H1 (cell line): ENCODE measurements at regions not wholly inside any gene's neighbourhood (a gene's known extent, or its start where the extent isn't known, plus 50 kb on each side); places are given as distances from the start of the nearest gene placed in this dataset.

Experiments
- CTCF ChIA-PET: fragments of 300-600 bp; sonication (Branson Sonifier 250); formaldehyde crosslinking; loops from one replicate; lab custom pipeline; 2021; ENCODE audit not compliant: partially characterized antibody; lab: Charles Lee
- POLR2A ChIA-PET: fragments of 300-600 bp; sonication (Branson Sonifier 250); formaldehyde crosslinking; loops from one replicate; lab custom pipeline; 2021; ENCODE audit warnings: inconsistent platforms; ENCODE audit not compliant: partially characterized antibody; lab: Charles Lee
- DNase-seq, 2 experiments: peaks; one replicate each; pipeline versions ENCODE4 v3.0.0 to v3.0.0-alpha.2; 2010 to 2022; ENCODE audit warnings: low spot score in 2 of 2, low read depth in 1 of 2, mixed read lengths in 1 of 2
- FAIRE-seq: peaks from 2 replicates; lab custom pipeline; 2011; peaks lifted over from hg19 to GRCh38; lab: Jason Lieb, UNC
- H2AFZ ChIP-seq: 2 replicates; pipeline ENCODE4 v1.8.1; 2012; ENCODE audit warnings: low read length, inconsistent platforms
- H2AK5ac ChIP-seq: 2 replicates; pipeline ENCODE4 v1.6.1; 2013; ENCODE audit warnings: low read depth, low read length
- H2BK120ac ChIP-seq: replicated peaks from 2 replicates; pipeline ENCODE3; 2013; ENCODE audit warnings: low read depth, low read length, inconsistent platforms
- H2BK12ac ChIP-seq: 2 replicates; pipeline ENCODE4 v1.6.1; 2013; ENCODE audit warnings: low read depth, low read length
- H2BK15ac ChIP-seq: 2 replicates; pipeline ENCODE4 v1.6.1; 2013; ENCODE audit warnings: low read length
- H2BK20ac ChIP-seq: 2 replicates; pipeline ENCODE4 v1.6.1; 2013; ENCODE audit warnings: low read length
- H2BK5ac ChIP-seq: 2 replicates; pipeline ENCODE4 v1.6.1; 2013; ENCODE audit warnings: low read depth, low read length
- H3K14ac ChIP-seq: 2 replicates; pipeline ENCODE4 v1.6.1; 2013; ENCODE audit warnings: inconsistent platforms; ENCODE audit not compliant: insufficient read length
- H3K18ac ChIP-seq: 2 replicates; pipeline ENCODE4 v1.6.1; 2013; ENCODE audit warnings: low read length; ENCODE audit errors: extremely low read depth
- H3K23ac ChIP-seq: 2 replicates; pipeline ENCODE4 v1.6.1; 2013; ENCODE audit warnings: inconsistent platforms; ENCODE audit not compliant: insufficient read length
- H3K23me2 ChIP-seq: 2 replicates; pipeline ENCODE4 v1.6.1; 2013; ENCODE audit warnings: low read depth, low read length
- H3K27ac ChIP-seq: 2 replicates; pipeline ENCODE4 v1.6.1; 2011; ENCODE audit warnings: low read depth, low read length, inconsistent platforms
- H3K27me3 ChIP-seq, 4 experiments: replicated peaks in 1 of 4; 1 replicate in 1 of 4; 2 replicates in 3 of 4; pipeline versions ENCODE4 v1.6.1 to v1.8.1; 2011 to 2013; ENCODE audit warnings: low read length in 3 of 4, mild to moderate bottlenecking in 3 of 4, inconsistent platforms in 2 of 4, mixed read lengths in 2 of 4, moderate library complexity in 1 of 4; ENCODE audit not compliant: control insufficient read depth in 3 of 4, insufficient read depth in 3 of 4; ENCODE audit errors: extremely low read depth in 1 of 4
- H3K36me3 ChIP-seq, 4 experiments: 2 replicates each; pipeline versions ENCODE4 v1.6.1 to v1.8.1; 2011 to 2013; ENCODE audit warnings: mild to moderate bottlenecking in 4 of 4, low read length in 3 of 4, moderate library complexity in 2 of 4, control low read depth in 1 of 4, inconsistent platforms in 1 of 4; ENCODE audit not compliant: insufficient read depth in 4 of 4, control insufficient read depth in 2 of 4
- H3K4ac ChIP-seq: replicated peaks from 2 replicates; pipeline ENCODE3; 2013; ENCODE audit warnings: low read length, low read depth, mixed read lengths, inconsistent platforms; ENCODE audit not compliant: insufficient read length
- H3K4me1 ChIP-seq, 4 experiments: replicated peaks in 1 of 4; 1 replicate in 1 of 4; 2 replicates in 3 of 4; pipeline versions ENCODE4 v1.6.1 to v1.8.1; 2011 to 2013; ENCODE audit warnings: low read length in 3 of 4, inconsistent platforms in 2 of 4, mixed read lengths in 1 of 4; ENCODE audit not compliant: insufficient read depth in 4 of 4, control insufficient read depth in 3 of 4
- H3K4me2 ChIP-seq, 2 experiments: 2 replicates each; pipeline versions ENCODE4 v1.6.1 to v1.8.1; 2011 to 2013; ENCODE audit warnings: low read depth in 2 of 2, low read length in 2 of 2, control low read depth in 1 of 2, inconsistent platforms in 1 of 2, mild to moderate bottlenecking in 1 of 2; ENCODE audit not compliant: insufficient read depth in 1 of 2
- H3K4me3 ChIP-seq, 4 experiments: fragments of 200-600, 300-600 bp in 1 of 4; sonication (generic), shearing (Covaris generic), sonication (Bioruptor Twin) in 1 of 4; 2 replicates each; pipeline versions ENCODE4 v1.5.1 to v1.8.1; 2011 to 2016; ENCODE audit warnings: low read length in 4 of 4, low read depth in 3 of 4, control low read depth in 2 of 4, inconsistent platforms in 2 of 4, mild to moderate bottlenecking in 2 of 4, mixed read lengths in 1 of 4, moderate library complexity in 1 of 4; ENCODE audit not compliant: insufficient read depth in 2 of 4; ENCODE audit errors: extremely low read depth in 1 of 4
- H3K56ac ChIP-seq: replicated peaks from 2 replicates; pipeline ENCODE3; 2013; ENCODE audit warnings: low read depth, mild to moderate bottlenecking, mixed read lengths, low read length, inconsistent platforms; ENCODE audit not compliant: insufficient read length
- H3K79me1 ChIP-seq: 2 replicates; pipeline ENCODE4 v1.6.1; 2013; ENCODE audit warnings: low read depth, low read length, control low read depth
- H3K79me2 ChIP-seq, 2 experiments: 2 replicates each; pipeline versions ENCODE4 v1.6.1 to v1.8.1; 2012 to 2013; ENCODE audit warnings: low read length in 2 of 2, mild to moderate bottlenecking in 2 of 2, inconsistent platforms in 1 of 2; ENCODE audit not compliant: insufficient read depth in 2 of 2, control insufficient read depth in 1 of 2
- H3K9ac ChIP-seq, 4 experiments: replicated peaks in 1 of 4; 1 replicate in 1 of 4; 2 replicates in 3 of 4; pipeline versions ENCODE4 v1.6.1 to v1.8.1; 2011 to 2013; ENCODE audit warnings: low read depth in 3 of 4, low read length in 3 of 4, control low read depth in 2 of 4, mild to moderate bottlenecking in 2 of 4, moderate library complexity in 2 of 4, inconsistent platforms in 1 of 4; ENCODE audit errors: extremely low read depth in 1 of 4
- H3K9me3 ChIP-seq, 2 experiments: 2 replicates each; pipeline versions ENCODE4 v1.6.1 to v1.8.1; 2012 to 2013; ENCODE audit warnings: mild to moderate bottlenecking in 2 of 2, moderate library complexity in 2 of 2, control low read depth in 1 of 2, inconsistent platforms in 1 of 2, low read depth in 1 of 2, low read length in 1 of 2, mixed read lengths in 1 of 2; ENCODE audit not compliant: insufficient read depth in 2 of 2
- H4K20me1 ChIP-seq, 2 experiments: replicated peaks in 1 of 2; 2 replicates each; pipeline versions ENCODE3 to v1.8.1; 2011 to 2013; ENCODE audit warnings: inconsistent platforms in 2 of 2, low read length in 2 of 2, mild to moderate bottlenecking in 1 of 2; ENCODE audit not compliant: insufficient read depth in 2 of 2, control insufficient read depth in 1 of 2
- H4K5ac ChIP-seq: 2 replicates; pipeline ENCODE4 v1.6.1; 2013; ENCODE audit warnings: low read length, low read depth, mixed read lengths, inconsistent platforms; ENCODE audit not compliant: insufficient read length
- H4K8ac ChIP-seq: 2 replicates; pipeline ENCODE4 v1.8.0; 2013; ENCODE audit warnings: mild to moderate bottlenecking, moderate library complexity, low read length, inconsistent platforms; ENCODE audit not compliant: insufficient read depth; ENCODE audit errors: extremely low read depth
- H4K91ac ChIP-seq: replicated peaks from 2 replicates; pipeline ENCODE3; 2013; ENCODE audit warnings: low read length, mixed read lengths, inconsistent platforms; ENCODE audit not compliant: insufficient read length
- ATF2 ChIP-seq: IDR thresholded peaks from 2 replicates; pipeline ENCODE4 v1.6.1; 2012; ENCODE audit warnings: low read length, inconsistent platforms
- ATF3 ChIP-seq: IDR thresholded peaks from 2 replicates; pipeline ENCODE4 v1.6.1; 2011; ENCODE audit warnings: low read depth, mild to moderate bottlenecking, low read length; ENCODE audit not compliant: insufficient read depth
- BACH1 ChIP-seq: IDR thresholded peaks from 2 replicates; pipeline ENCODE4 v1.6.1; 2012; ENCODE audit warnings: low read length, improper control_type of control experiment
- BCL11A ChIP-seq, 2 experiments: IDR thresholded peaks; one replicate each; pipeline ENCODE4 v1.6.1; 2011; ENCODE audit warnings: low read depth in 2 of 2, low read length in 2 of 2, mild to moderate bottlenecking in 2 of 2
- CHD1 ChIP-seq: IDR thresholded peaks from 2 replicates; pipeline ENCODE4 v1.6.1; 2012; ENCODE audit warnings: low read depth, low read length, improper control_type of control experiment
- CREB1 ChIP-seq: IDR thresholded peaks from 2 replicates; pipeline ENCODE4 v1.6.1; 2012; ENCODE audit warnings: inconsistent platforms
- CTBP2 ChIP-seq: IDR thresholded peaks from 2 replicates; pipeline ENCODE4 v1.7.0; 2011; ENCODE audit warnings: borderline replicate concordance, mild to moderate bottlenecking, moderate library complexity, mixed read lengths, low read length; ENCODE audit not compliant: insufficient read depth, insufficient read length
- FOSL1 ChIP-seq: IDR thresholded peaks from 2 replicates; pipeline ENCODE4 v1.6.1; 2011; ENCODE audit warnings: mild to moderate bottlenecking, low read depth, low read length, moderate library complexity; ENCODE audit not compliant: insufficient read depth
- RBBP5 ChIP-seq: IDR thresholded peaks from 2 replicates; pipeline ENCODE4 v1.7.1; 2012; ENCODE audit warnings: low read depth, mild to moderate bottlenecking, inconsistent platforms, low read length, moderate library complexity, borderline replicate concordance
- RFX5 ChIP-seq: IDR thresholded peaks from 2 replicates; pipeline ENCODE4 v1.6.1; 2011; ENCODE audit warnings: low read depth, low read length, improper control_type of control experiment, borderline replicate concordance
- RNF2 ChIP-seq: fragments of 200-900, 300-1000 bp; sonication (generic); IDR thresholded peaks from 2 replicates; pipeline ENCODE4 v1.7.1; 2016; ENCODE audit warnings: borderline replicate concordance, low read depth, mild to moderate bottlenecking, antibody characterized with exemption, low read length; ENCODE audit not compliant: poor library complexity, severe bottlenecking; ENCODE audit errors: missing control alignments
- WGBS, 2 experiments: shearing (Covaris generic) in 1 of 2; methylation state at CpG; one replicate each; pipeline versions ENCODE4 v1.1.6 to v1.1.7; 2013 to 2015; ENCODE audit warnings: low lambda C conversion rate in 2 of 2, mixed read lengths in 2 of 2, inconsistent platforms in 1 of 2, low coverage in 1 of 2, missing lambda C conversion rate in 1 of 2; ENCODE audit not compliant: insufficient replicate concordance in 2 of 2, insufficient coverage in 1 of 2, insufficient read length in 1 of 2; ENCODE audit errors: extremely low coverage in 1 of 2, missing lambda C conversion rate in 1 of 2; 5-methylcytosine and 5-hydroxymethylcytosine counted together

- CTCF ChIA-PET = interaction anchor here (0.9 to 1.3 kb wide), 4 partner anchors 9 to 645 kb away, joined by 3 to 5 read pairs (median 4); no protein-coding TSS in a partner anchor
- Histone ChIP-seq H3K79me1 (no peaks in the 10 kb centered on the region), H3K36me3 (no peaks in the 10 kb centered on the region), H3K23ac (no peak overlapping the region), H3K4me2 (no peak overlapping the region), H2BK15ac (no peak overlapping the region), H4K20me1 (no peaks in the 10 kb centered on the region), H3K4me3 (no peak overlapping the region), H4K91ac (no peak overlapping the region), H3K27ac (no peak overlapping the region), H3K27me3 (no peaks in the 10 kb centered on the region), H3K4me1 (no peaks in the 10 kb centered on the region), H2BK5ac (no peak overlapping the region), H3K9ac (no peak overlapping the region), H3K9me3 (no peaks in the 10 kb centered on the region), H3K14ac (no peak overlapping the region), H3K18ac (no peak overlapping the region), H4K5ac (no peak overlapping the region), H4K8ac (no peak overlapping the region), H2AFZ (no peak overlapping the region), H3K56ac (no peak overlapping the region), H2AK5ac (no peak overlapping the region), H3K79me2 (no peaks in the 10 kb centered on the region), H2BK12ac (no peak overlapping the region), H3K4ac (no peak overlapping the region), H2BK20ac (no peak overlapping the region), H3K23me2 (no peaks in the 10 kb centered on the region), H2BK120ac (no peak overlapping the region)
- 71% methylated on average over 5 of the region's 5 CpGs; no CpG with 5 or more reads in 1 of the 2 experiments for WGBS, 2 experiments
- POLR2A ChIA-PET = interaction anchor here (0.6 kb wide), 1 partner anchor 92 kb away, joined by 3 read pairs; no protein-coding TSS in a partner anchor
- no peak for DNase-seq
- FAIRE-seq = no peak
- TF ChIP-seq ATF3 (no peak), BCL11A (IDR thresholded peaks at IDR 0.05; ENCODE audit: low read depth in 2 of 2, low read length in 2 of 2) (no peak), CHD1 (no peak), RFX5 (no peak), CREB1 (no peak), BACH1 (no peak), FOSL1 (no peak), ATF2 (no peak), CTBP2 (no peak), RNF2 (no peak), RBBP5 (no peak)
These were observed 171.3 kb upstream of the CST7 start for GRCh38 chr20:24777746-24778145.
